H9 (cell line): ENCODE measurements at regions not wholly inside any gene's neighbourhood (a gene's known extent, or its start where the extent isn't known, plus 50 kb on each side); places are given as distances from the start of the nearest gene placed in this dataset.
"Not testable (repeated sequence)": the region's sequence is repeated elsewhere in the genome, so short reads cannot be mapped to it uniquely, and the experiment has no call there.

Experiments used
- DNase-seq: peaks from one replicate; pipeline ENCODE4 v3.0.0-alpha.2; 2017
- H2AFZ ChIP-seq: one replicate; pipeline ENCODE4 v1.6.1; 2013; ENCODE audit warnings: mild to moderate bottlenecking, low read length, control low read depth, moderate library complexity
- H2AK5ac ChIP-seq: 2 replicates; pipeline ENCODE4 v1.6.1; 2013; ENCODE audit warnings: low read length, control low read depth, mixed read lengths; ENCODE audit not compliant: insufficient read length
- H2BK120ac ChIP-seq: one replicate; pipeline ENCODE4 v1.6.1; 2013; ENCODE audit warnings: low read depth, mild to moderate bottlenecking, low read length, control low read depth, inconsistent platforms; ENCODE audit not compliant: poor library complexity, severe bottlenecking
- H2BK12ac ChIP-seq: 2 replicates; pipeline ENCODE4 v1.6.1; 2013; ENCODE audit warnings: low read length, control low read depth, mixed read lengths, low read depth; ENCODE audit not compliant: insufficient read length
- H2BK15ac ChIP-seq: 2 replicates; pipeline ENCODE4 v1.6.1; 2013; ENCODE audit warnings: low read depth, low read length, control low read depth
- H2BK20ac ChIP-seq: one replicate; pipeline ENCODE4 v1.6.1; 2013; ENCODE audit warnings: low read depth, mild to moderate bottlenecking, low read length, control low read depth, inconsistent platforms; ENCODE audit not compliant: poor library complexity, severe bottlenecking
- H2BK5ac ChIP-seq: 2 replicates; pipeline ENCODE4 v1.6.1; 2013; ENCODE audit warnings: low read length, control low read depth, mixed read lengths; ENCODE audit not compliant: insufficient read length
- H3K14ac ChIP-seq: 2 replicates; pipeline ENCODE4 v1.6.1; 2013; ENCODE audit warnings: low read length, control low read depth; ENCODE audit not compliant: insufficient read depth
- H3K18ac ChIP-seq: 2 replicates; pipeline ENCODE4 v1.6.1; 2013; ENCODE audit warnings: low read depth, mild to moderate bottlenecking, mixed read lengths, low read length, control low read depth; ENCODE audit not compliant: insufficient read length
- H3K23ac ChIP-seq: 2 replicates; pipeline ENCODE4 v1.6.1; 2013; ENCODE audit warnings: low read length, control low read depth, mixed read lengths, low read depth; ENCODE audit not compliant: insufficient read length
- H3K23me2 ChIP-seq: 2 replicates; pipeline ENCODE4 v1.6.1; 2013; ENCODE audit warnings: low read depth, mild to moderate bottlenecking, mixed read lengths, low read length, control low read depth; ENCODE audit not compliant: insufficient read length, poor library complexity, severe bottlenecking
- H3K27ac ChIP-seq: 2 replicates; pipeline ENCODE4 v1.5.1; 2013; ENCODE audit warnings: low read length, control low read depth, mixed read lengths, low read depth; ENCODE audit not compliant: insufficient read length
- H3K27me3 ChIP-seq: 2 replicates; pipeline ENCODE4 v1.6.1; 2013; ENCODE audit warnings: low read length, control low read depth, inconsistent platforms; ENCODE audit not compliant: insufficient read depth
- H3K4ac ChIP-seq: 2 replicates; pipeline ENCODE4 v1.6.1; 2013; ENCODE audit warnings: low read depth, mild to moderate bottlenecking, control low read depth, inconsistent platforms, low read length, moderate library complexity
- H3K4me1 ChIP-seq: 2 replicates; pipeline ENCODE4 v1.6.1; 2013; ENCODE audit warnings: low read length, control low read depth, inconsistent platforms; ENCODE audit not compliant: insufficient read depth
- H3K4me2 ChIP-seq: 2 replicates; pipeline ENCODE4 v1.6.1; 2013; ENCODE audit warnings: low read length, control low read depth, mixed read lengths; ENCODE audit not compliant: insufficient read length, insufficient read depth
- H3K56ac ChIP-seq: 2 replicates; pipeline ENCODE4 v1.6.1; 2013; ENCODE audit warnings: low read depth, mild to moderate bottlenecking, mixed read lengths, low read length, control low read depth; ENCODE audit not compliant: insufficient read length
- H3K79me1 ChIP-seq: 2 replicates; pipeline ENCODE4 v1.6.1; 2013; ENCODE audit warnings: low read depth, mild to moderate bottlenecking, moderate library complexity, low read length, control low read depth, inconsistent platforms; ENCODE audit not compliant: insufficient read depth, poor library complexity, severe bottlenecking
- H3K79me2 ChIP-seq: 2 replicates; pipeline ENCODE4 v1.6.1; 2013; ENCODE audit warnings: low read length, control low read depth, inconsistent platforms; ENCODE audit not compliant: insufficient read depth
- H3K9ac ChIP-seq: 2 replicates; pipeline ENCODE4 v1.6.1; 2013; ENCODE audit warnings: low read length, control low read depth, mixed read lengths; ENCODE audit not compliant: insufficient read length; ENCODE audit errors: extremely low read depth
- H3K9me3 ChIP-seq: one replicate; pipeline ENCODE4 v1.6.1; 2013; ENCODE audit warnings: low read depth, low read length, inconsistent platforms; ENCODE audit not compliant: control insufficient read depth
- H3T11ph ChIP-seq: one replicate; pipeline ENCODE4 v1.6.1; 2013; ENCODE audit warnings: mild to moderate bottlenecking, low read length, control low read depth, inconsistent platforms
- H4K20me1 ChIP-seq: one replicate; pipeline ENCODE4 v1.6.1; 2013; ENCODE audit not compliant: control insufficient read depth, insufficient read length, insufficient read depth
- H4K5ac ChIP-seq: 2 replicates; pipeline ENCODE4 v1.6.1; 2013; ENCODE audit warnings: low read depth, mild to moderate bottlenecking, mixed read lengths, low read length, control low read depth; ENCODE audit not compliant: insufficient read length
- H4K8ac ChIP-seq: replicated peaks from 2 replicates; pipeline ENCODE4 v1.6.1; 2013; ENCODE audit warnings: low read length, control low read depth, mixed read lengths, low read depth; ENCODE audit not compliant: insufficient read length
- H4K91ac ChIP-seq: 2 replicates; pipeline ENCODE4 v1.6.1; 2013; ENCODE audit warnings: low read depth, mild to moderate bottlenecking, moderate library complexity, mixed read lengths, low read length, control low read depth; ENCODE audit not compliant: insufficient read length
- H3K27ac Mint-ChIP-seq, 3 experiments: 2 replicates in 2 of 3; 3 replicates in 1 of 3; pipeline ENCODE4 v1.8.0; 2020 to 2021; ENCODE audit warnings: mixed read lengths in 3 of 3, mild to moderate bottlenecking in 1 of 3, moderate library complexity in 1 of 3
- H3K27me3 Mint-ChIP-seq: 2 replicates; pipeline ENCODE4 v1.8.0; 2021; ENCODE audit warnings: low read depth, mild to moderate bottlenecking, moderate library complexity, mixed read lengths
- H3K36me3 Mint-ChIP-seq, 3 experiments: 2 replicates in 2 of 3; 3 replicates in 1 of 3; pipeline ENCODE4 v1.8.0; 2020 to 2021; ENCODE audit warnings: low read depth in 3 of 3, mixed read lengths in 3 of 3; ENCODE audit not compliant: insufficient read depth in 1 of 3
- H3K4me1 Mint-ChIP-seq, 2 experiments: 2 replicates each; pipeline ENCODE4 v1.8.0; 2020; ENCODE audit warnings: mixed read lengths in 2 of 2
- H3K4me3 Mint-ChIP-seq, 2 experiments: 2 replicates in 1 of 2; 3 replicates in 1 of 2; pipeline ENCODE4 v1.8.0; 2020 to 2021; ENCODE audit warnings: mild to moderate bottlenecking in 2 of 2, mixed read lengths in 2 of 2, moderate library complexity in 1 of 2
- H3K9me3 Mint-ChIP-seq, 2 experiments: 2 replicates in 1 of 2; 3 replicates in 1 of 2; pipeline ENCODE4 v1.8.0; 2020; ENCODE audit warnings: mild to moderate bottlenecking in 2 of 2, mixed read lengths in 2 of 2, moderate library complexity in 1 of 2
- WGBS: extraction: QIAGEN DNeasy Blood & Tissue Kit; methylation state at CpG from one replicate; pipeline ENCODE4 v1.1.7; 2013; ENCODE audit warnings: missing lambda C conversion rate, low lambda C conversion rate, mixed read lengths; ENCODE audit not compliant: insufficient read length; ENCODE audit errors: extremely low coverage; 5-methylcytosine and 5-hydroxymethylcytosine counted together
- TF ChIP-seq, protein P1 (sequence below): fragments of 200-600 bp; sonication (generic); conservative IDR thresholded peaks from 3 replicates; pipeline ENCODE4 v1.8.0; 2021; ENCODE audit warnings: antibody characterized with exemption, mild to moderate bottlenecking

DNA sequence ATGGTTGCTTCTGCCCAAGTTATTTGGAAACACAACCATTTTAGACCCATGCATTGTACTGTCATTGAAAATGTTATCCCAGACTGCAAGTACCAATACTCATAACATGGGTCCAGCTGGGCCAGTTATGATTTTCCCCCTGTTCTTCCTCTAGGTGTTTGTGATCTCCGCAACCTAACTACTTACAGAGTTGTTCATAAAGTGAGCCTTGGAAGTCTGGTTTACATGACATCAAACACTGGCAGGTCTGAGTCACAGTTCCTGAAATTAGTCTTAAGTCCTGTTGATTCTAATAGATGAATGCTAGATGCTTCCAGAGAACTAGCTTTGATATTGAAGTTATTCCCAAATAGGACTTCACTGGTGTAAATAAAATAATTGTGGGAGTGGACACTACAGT is 487.0 kb downstream of the MED13L start:
- H3K4ac ChIP-seq = no peak overlapping the region
- Mint-ChIP-seq H3K4me3 (no peak overlapping the region), H3K4me1 (no peaks in the 10 kb centered on the region), H3K9me3 (no peaks in the 10 kb centered on the region; a peak in 2 of 5 replicates), H3K27me3 (no peaks in the 10 kb centered on the region; the same call in 1 of the 2 replicates), H3K36me3 (no peaks in the 10 kb centered on the region), H3K27ac (no peak overlapping the region)
- H3K23me2 ChIP-seq = no peaks in the 10 kb centered on the region
- H3T11ph ChIP-seq = no peak overlapping the region
- no peak overlapping the region for H2AK5ac ChIP-seq
- no peaks in the 10 kb centered on the region for H3K79me2 ChIP-seq
- H3K23ac ChIP-seq = no peak overlapping the region
- no peak overlapping the region for H3K56ac ChIP-seq
- H2AFZ ChIP-seq = no peak overlapping the region
- H4K8ac ChIP-seq = no peak overlapping the region
- no peak overlapping the region for H3K4me2 ChIP-seq
- no peaks in the 10 kb centered on the region for H3K79me1 ChIP-seq
- no peak overlapping the region for H3K18ac ChIP-seq
- TF ChIP-seq, protein P1, sequence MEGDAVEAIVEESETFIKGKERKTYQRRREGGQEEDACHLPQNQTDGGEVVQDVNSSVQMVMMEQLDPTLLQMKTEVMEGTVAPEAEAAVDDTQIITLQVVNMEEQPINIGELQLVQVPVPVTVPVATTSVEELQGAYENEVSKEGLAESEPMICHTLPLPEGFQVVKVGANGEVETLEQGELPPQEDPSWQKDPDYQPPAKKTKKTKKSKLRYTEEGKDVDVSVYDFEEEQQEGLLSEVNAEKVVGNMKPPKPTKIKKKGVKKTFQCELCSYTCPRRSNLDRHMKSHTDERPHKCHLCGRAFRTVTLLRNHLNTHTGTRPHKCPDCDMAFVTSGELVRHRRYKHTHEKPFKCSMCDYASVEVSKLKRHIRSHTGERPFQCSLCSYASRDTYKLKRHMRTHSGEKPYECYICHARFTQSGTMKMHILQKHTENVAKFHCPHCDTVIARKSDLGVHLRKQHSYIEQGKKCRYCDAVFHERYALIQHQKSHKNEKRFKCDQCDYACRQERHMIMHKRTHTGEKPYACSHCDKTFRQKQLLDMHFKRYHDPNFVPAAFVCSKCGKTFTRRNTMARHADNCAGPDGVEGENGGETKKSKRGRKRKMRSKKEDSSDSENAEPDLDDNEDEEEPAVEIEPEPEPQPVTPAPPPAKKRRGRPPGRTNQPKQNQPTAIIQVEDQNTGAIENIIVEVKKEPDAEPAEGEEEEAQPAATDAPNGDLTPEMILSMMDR = no peak
- no peak for DNase-seq
- no peak overlapping the region for H2BK5ac ChIP-seq
- no peaks in the 10 kb centered on the region for H3K27me3 ChIP-seq
- H2BK15ac ChIP-seq = no peak overlapping the region
- H3K4me1 ChIP-seq = no peaks in the 10 kb centered on the region
- H2BK12ac ChIP-seq = no peak overlapping the region
- H3K9me3 ChIP-seq = no peaks in the 10 kb centered on the region
- no peaks in the 10 kb centered on the region for H4K20me1 ChIP-seq
- no peak overlapping the region for H2BK20ac ChIP-seq
- no peak overlapping the region for H4K91ac ChIP-seq
- no peak overlapping the region for H3K9ac ChIP-seq
- H3K27ac ChIP-seq = no peak overlapping the region
- H4K5ac ChIP-seq = no peak overlapping the region
- no peak overlapping the region for H2BK120ac ChIP-seq
- no peak overlapping the region for H3K14ac ChIP-seq
- WGBS = no CpG with 5 or more reads among the region's 1 CpG

DNA sequence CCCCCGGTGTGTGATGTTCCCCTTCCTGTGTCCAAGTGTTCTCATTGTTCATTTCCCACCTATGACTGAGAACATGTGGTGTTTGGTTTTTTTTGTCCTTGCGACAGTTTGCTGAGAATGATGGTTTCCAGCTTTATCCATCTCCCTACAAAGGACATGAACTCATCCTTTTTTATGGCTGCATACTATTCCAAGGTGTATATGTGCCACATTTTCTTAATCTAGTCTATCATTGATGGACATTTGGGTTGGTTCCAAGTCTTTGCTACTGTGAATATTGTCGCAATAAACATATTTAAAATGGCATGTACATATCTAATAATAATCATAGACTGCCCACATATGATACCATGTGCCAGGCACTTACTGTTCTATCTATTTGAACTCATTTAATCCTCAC is 491.0 kb downstream of the MED13L start:
- not testable (repeated sequence) for H3K27ac Mint-ChIP-seq, H4K5ac ChIP-seq, H3K79me1 ChIP-seq, H4K20me1 ChIP-seq, H3K4me1 ChIP-seq, DNase-seq, H3K9me3 Mint-ChIP-seq, H3K27me3 ChIP-seq, H3K27ac ChIP-seq, H3K9me3 ChIP-seq, H2BK120ac ChIP-seq, H3K4me2 ChIP-seq, H2BK20ac ChIP-seq, H3K9ac ChIP-seq, H3K14ac ChIP-seq, H2BK5ac ChIP-seq, H3K79me2 ChIP-seq, H3K36me3 Mint-ChIP-seq, H3K4me1 Mint-ChIP-seq, H4K8ac ChIP-seq, H3K23me2 ChIP-seq, H3K27me3 Mint-ChIP-seq, H3T11ph ChIP-seq, H3K56ac ChIP-seq, H2AK5ac ChIP-seq, H3K4ac ChIP-seq, H2BK12ac ChIP-seq, H2AFZ ChIP-seq, H3K4me3 Mint-ChIP-seq, H3K18ac ChIP-seq, H3K23ac ChIP-seq, H2BK15ac ChIP-seq, H4K91ac ChIP-seq
- WGBS = no CpG with 5 or more reads among the region's 3 CpGs
